Lower leg skin (tissue), 4 donors: ENCODE measurements at regions not wholly inside any gene's neighbourhood (a gene's known extent, or its start where the extent isn't known, plus 50 kb on each side); places are given as distances from the start of the nearest gene placed in this dataset.
"Not testable (repeated sequence)": the region's sequence is repeated elsewhere in the genome, so short reads cannot be mapped to it uniquely, and the experiment has no call there.

Experiments
- DNase-seq, 2 donors: peaks; one replicate each; pipeline ENCODE4 v3.0.0-alpha.2; 2019; ENCODE audit warnings: low spot score in 2 of 2
- H3K4me3 ChIP-seq: fragments of 200-600 bp; sonication (generic); 2 replicates; pipeline ENCODE4 v1.5.1; 2017; ENCODE audit warnings: mild to moderate bottlenecking, low read depth; ENCODE audit not compliant: poor library complexity, severe bottlenecking
- CTCF ChIP-seq, 3 donors: fragments of 450-650 bp; IDR thresholded peaks; one replicate each; pipeline ENCODE4 v1.5.1; 2016; ENCODE audit warnings: antibody characterized with exemption in 3 of 3, mild to moderate bottlenecking in 3 of 3, moderate library complexity in 2 of 3
- POLR2A ChIP-seq, 2 donors: fragments of 450-650 bp; IDR thresholded peaks; one replicate each; pipeline ENCODE4 v1.6.1; 2016 to 2017; ENCODE audit warnings: antibody characterized with exemption in 2 of 2, mild to moderate bottlenecking in 1 of 2, moderate library complexity in 1 of 2
- WGBS, 2 donors: methylation state at CpG; one replicate each; pipeline ENCODE4 v1.1.5; 2018; 5-methylcytosine and 5-hydroxymethylcytosine counted together
- intact Hi-C: fragments of 100-400 bp; cut with DNase I; formaldehyde crosslinking; loops from one replicate; pipeline ENCODE4 v1.15.0; 2023; ENCODE audit warnings: low total_unique reads

GRCh38 chr16:87152221-87152755 is 164.9 kb downstream of the C16orf95 start:
- 90 to 92% methylated on average over 19 of the region's 19 CpGs for WGBS, 2 donors
- intact Hi-C loops, result no loop called here
- no peak for DNase-seq
- no peak overlapping the region for H3K4me3 ChIP-seq
- no peak for TF ChIP-seq POLR2A (IDR thresholded peaks at IDR 0.05)
- TF ChIP-seq CTCF (IDR thresholded peaks at IDR 0.05), result no peak

GRCh38 chr16:87153326-87153725 is 163.9 kb downstream of the C16orf95 start:
- 84 to 90% methylated on average over 8 of the region's 8 CpGs for WGBS, 2 donors

GRCh38 chr16:87155315-87155714 is 161.9 kb downstream of the C16orf95 start:
- H3K4me3 ChIP-seq, intact Hi-C loops, DNase-seq: not testable (repeated sequence)
- WGBS, 2 donors, result 84 to 91% methylated on average over 4 of the region's 4 CpGs

More at GRCh38 chr16:87153326-87153725, 163.9 kb downstream of the C16orf95 start:
- no peak for DNase-seq
- intact Hi-C loops, result no loop called here
- TF ChIP-seq POLR2A (IDR thresholded peaks at IDR 0.05) (no peak), CTCF (IDR thresholded peaks at IDR 0.05) (no peak)
- H3K4me3 ChIP-seq, result no peak overlapping the region

- intact Hi-C loops, result no loop called here
- H3K4me3 ChIP-seq, result no peak overlapping the region
- no peak for TF ChIP-seq POLR2A (IDR thresholded peaks at IDR 0.05)
- TF ChIP-seq CTCF (IDR thresholded peaks at IDR 0.05), result no peak
- WGBS, 2 donors, result 86 to 92% methylated on average over 3 of the region's 3 CpGs
- DNase-seq, result no peak
Measured at GRCh38 chr16:87156195-87156594, 161.0 kb downstream of the C16orf95 start.

GRCh38 chr16:87160234-87160636 is 157.0 kb downstream of the C16orf95 start:
- TF ChIP-seq CTCF (IDR thresholded peaks at IDR 0.05) (no peak), POLR2A (IDR thresholded peaks at IDR 0.05) (no peak)
- WGBS, 2 donors, result 27 to 30% methylated on average over 12 to 15 of the region's 15 CpGs
- no peak for DNase-seq
- intact Hi-C loops, result no loop called here
- H3K4me3 ChIP-seq, result no peak overlapping the region

- 45 to 56% methylated on average over 19 of the region's 19 CpGs for whole genome bisulfite sequencing, 2 donors
- no peak for DNase-seq
Measured at GRCh38 chr16:87160701-87161337, 156.4 kb downstream of the C16orf95 start.

GRCh38 chr16:87161410-87161809 is 155.8 kb downstream of the C16orf95 start:
- DNase-seq, intact Hi-C loops: not testable (repeated sequence)
- 91 to 93% methylated on average over 7 of the region's 7 CpGs for WGBS, 2 donors

More at GRCh38 chr16:87160701-87161337, 156.4 kb downstream of the C16orf95 start:
- intact Hi-C loops, result no loop called here
- no peak overlapping the region for H3K4me3 ChIP-seq
- TF ChIP-seq CTCF (IDR thresholded peaks at IDR 0.05), result no peak
- TF ChIP-seq POLR2A (IDR thresholded peaks at IDR 0.05), result no peak

More at GRCh38 chr16:87161410-87161809, 155.8 kb downstream of the C16orf95 start:
- H3K4me3 ChIP-seq, result not testable (repeated sequence)
